ENCODE measurements at regions not wholly inside any gene's neighbourhood (a gene's known extent, or its start where the extent isn't known, plus 50 kb on each side); places are given as distances from the start of the nearest gene placed in this dataset.
"Not testable (repeated sequence)": the region's sequence is repeated elsewhere in the genome, so short reads cannot be mapped to it uniquely, and the experiment has no call there.

DNA sequence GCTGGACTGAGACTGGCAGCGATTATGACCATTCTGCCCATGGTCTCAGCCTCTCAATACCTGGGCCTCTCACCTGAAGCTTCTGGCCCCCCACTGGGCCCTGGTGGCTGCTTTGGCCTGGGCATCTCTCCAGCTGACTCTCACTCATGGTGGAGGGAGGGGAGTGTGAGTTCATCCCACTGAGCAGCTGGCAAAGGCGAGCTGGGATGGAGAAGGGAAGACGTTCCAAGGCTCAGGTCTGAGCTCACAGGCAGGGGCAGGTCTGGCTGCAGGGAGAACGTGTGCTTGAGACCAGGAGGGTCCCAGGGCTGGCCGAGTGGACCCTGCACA, 103.5 kb downstream of the TMEM121 start:
- no peak overlapping the region for H3K27ac ChIP-seq

GRCh38 chr14:105630293-105630934, 104.0 kb downstream of the TMEM121 start:
- not testable (repeated sequence) for H3K27ac ChIP-seq

More for the DNA sequence above, 103.5 kb downstream of the TMEM121 start:
- TF ChIP-seq, protein P1, sequence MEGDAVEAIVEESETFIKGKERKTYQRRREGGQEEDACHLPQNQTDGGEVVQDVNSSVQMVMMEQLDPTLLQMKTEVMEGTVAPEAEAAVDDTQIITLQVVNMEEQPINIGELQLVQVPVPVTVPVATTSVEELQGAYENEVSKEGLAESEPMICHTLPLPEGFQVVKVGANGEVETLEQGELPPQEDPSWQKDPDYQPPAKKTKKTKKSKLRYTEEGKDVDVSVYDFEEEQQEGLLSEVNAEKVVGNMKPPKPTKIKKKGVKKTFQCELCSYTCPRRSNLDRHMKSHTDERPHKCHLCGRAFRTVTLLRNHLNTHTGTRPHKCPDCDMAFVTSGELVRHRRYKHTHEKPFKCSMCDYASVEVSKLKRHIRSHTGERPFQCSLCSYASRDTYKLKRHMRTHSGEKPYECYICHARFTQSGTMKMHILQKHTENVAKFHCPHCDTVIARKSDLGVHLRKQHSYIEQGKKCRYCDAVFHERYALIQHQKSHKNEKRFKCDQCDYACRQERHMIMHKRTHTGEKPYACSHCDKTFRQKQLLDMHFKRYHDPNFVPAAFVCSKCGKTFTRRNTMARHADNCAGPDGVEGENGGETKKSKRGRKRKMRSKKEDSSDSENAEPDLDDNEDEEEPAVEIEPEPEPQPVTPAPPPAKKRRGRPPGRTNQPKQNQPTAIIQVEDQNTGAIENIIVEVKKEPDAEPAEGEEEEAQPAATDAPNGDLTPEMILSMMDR (conservative IDR thresholded peaks at IDR 0.05): no peak

GRCh38 chr14:105630935-105631779, 104.8 kb downstream of the TMEM121 start:
- not testable (repeated sequence) for H3K27ac ChIP-seq

DNA sequence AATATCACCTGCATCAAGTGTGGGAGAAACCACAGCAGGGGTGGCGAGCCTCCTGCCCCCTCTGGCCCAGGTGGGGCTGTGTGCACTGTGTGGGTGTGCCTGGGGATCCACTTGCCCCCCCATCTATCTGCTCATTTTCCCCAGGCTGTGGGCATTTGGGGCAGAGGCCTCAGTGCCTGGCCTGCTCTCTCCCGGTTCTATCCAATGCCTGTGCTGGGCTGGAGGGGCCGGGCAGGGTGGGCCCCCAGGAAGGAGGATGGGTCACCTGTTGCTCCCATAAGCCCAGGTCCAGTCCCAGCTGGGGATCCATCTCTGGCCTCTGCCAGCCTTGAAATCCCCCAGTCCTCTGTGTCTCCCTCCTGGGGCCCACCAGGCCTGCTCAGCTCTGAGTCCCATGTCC, 105.6 kb downstream of the TMEM121 start:
- TF ChIP-seq, protein P1 (conservative IDR thresholded peaks at IDR 0.05): no peak

DNA sequence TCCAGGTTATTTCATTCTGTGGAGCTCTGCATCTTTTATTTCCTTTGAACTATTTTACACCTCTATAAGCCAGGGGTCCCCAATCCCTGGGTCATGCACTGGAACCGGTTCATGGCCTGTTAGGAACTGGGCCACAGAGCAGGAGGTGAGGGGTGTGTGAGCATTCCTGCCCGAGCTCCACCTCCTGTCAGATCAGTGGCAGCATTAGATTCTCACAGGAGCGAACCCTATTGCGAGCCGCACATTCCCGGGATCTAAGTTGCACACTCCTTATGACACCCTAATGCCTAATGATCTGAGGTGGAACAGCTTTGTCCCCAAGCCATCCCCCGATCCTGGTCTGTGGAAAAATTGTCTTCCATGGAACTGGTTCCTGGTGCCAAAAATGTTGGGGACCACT, 107.2 kb downstream of the TMEM121 start:
- not testable (repeated sequence) for H3K27ac ChIP-seq

More for the DNA sequence above, 105.6 kb downstream of the TMEM121 start:
- no peak overlapping the region for H3K27ac ChIP-seq

DNA sequence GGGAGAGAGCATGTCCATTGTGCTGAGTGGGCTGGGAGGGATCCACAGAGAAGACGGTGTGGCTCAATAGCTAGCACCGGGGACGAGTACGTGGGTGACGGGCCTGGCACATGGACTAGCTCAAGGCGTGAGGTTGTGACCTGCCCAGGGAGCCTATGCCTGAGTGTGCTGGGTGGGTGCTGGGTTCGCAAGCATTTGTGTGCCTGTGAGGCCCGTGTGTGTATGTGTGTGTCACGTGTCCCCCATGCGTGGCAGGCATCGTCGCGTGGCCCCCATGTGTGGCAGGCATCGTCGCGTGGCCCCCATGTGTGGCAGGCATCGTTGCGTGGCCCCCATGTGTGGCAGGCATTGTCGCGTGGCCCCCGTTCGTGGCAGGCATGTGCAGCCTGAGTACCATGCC, 109.2 kb downstream of the TMEM121 start:
- H3K27ac ChIP-seq: no peak overlapping the region
- TF ChIP-seq, protein P1 (conservative IDR thresholded peaks at IDR 0.05): no peak

DNA sequence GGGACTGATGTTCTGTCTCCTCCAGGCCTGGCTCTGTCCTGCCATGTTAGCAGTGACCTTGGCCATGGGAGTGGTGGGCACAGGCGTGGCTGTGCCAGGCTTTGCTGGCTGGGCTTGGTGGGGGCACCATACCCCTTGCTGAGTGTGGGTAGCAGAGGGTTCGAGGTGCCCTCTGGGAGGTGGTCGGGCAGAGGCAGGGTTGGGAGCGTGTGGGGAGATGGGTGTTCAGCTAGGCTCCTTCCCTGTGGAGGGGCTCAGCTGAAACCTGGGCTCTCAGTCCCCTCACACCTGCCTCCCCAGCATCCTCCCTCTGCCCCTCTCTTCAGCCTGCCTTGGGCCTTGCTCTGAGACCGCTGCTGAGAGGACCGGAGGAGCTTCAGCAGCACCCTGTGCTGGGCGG, 109.6 kb downstream of the TMEM121 start:
- not testable (repeated sequence) for H3K27ac ChIP-seq

DNA sequence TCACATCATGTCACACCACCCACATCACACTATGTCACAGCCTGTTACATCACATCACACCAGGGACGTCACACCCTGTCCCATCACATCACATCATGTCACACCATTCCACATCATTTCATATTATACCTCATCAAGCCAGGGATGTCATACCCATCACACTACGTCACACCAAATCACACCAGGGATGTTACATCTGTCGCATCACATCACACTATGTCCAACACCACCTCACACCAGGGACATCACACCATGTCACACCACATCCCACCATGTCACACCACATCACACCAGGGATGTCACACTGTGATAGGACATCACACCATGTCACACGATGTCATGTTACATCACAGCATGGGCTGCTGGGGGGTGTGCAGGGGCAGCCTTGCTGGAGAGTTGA, 110.6 kb downstream of the TMEM121 start:
- TF ChIP-seq, protein P1 (conservative IDR thresholded peaks at IDR 0.05): no peak
- H3K27ac ChIP-seq: no peak overlapping the region

DNA sequence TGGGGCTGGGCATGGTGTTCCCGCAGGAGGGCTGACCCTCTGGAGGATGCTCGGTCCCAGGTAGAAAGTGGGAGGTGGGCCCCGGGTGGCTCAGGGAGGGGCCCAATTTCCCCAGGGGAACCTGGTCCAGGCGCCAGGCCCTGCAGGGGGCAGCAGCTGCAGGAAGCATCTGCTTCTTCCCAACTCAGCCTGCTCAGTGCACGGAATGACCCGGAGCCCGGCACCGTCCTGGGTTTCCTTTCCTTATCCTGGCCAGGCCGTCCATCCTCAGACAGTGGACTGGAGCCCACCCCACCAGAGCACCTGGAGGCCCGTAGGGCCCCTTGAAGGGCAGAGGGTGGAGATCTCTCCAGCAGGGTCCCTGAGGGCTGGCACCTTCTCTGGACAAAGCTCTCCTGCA, 111.0 kb downstream of the TMEM121 start:
- not testable (repeated sequence) for H3K27ac ChIP-seq

- H3K27ac ChIP-seq: not testable (repeated sequence)
Observed at GRCh38 chr14:105639969-105640931, 113.9 kb downstream of the TMEM121 start.

Measured in VCaP (cell line).